ENCODE measurements at regions not wholly inside any gene's neighbourhood (a gene's known extent, or its start where the extent isn't known, plus 50 kb on each side); places are given as distances from the start of the nearest gene placed in this dataset.

DNA sequence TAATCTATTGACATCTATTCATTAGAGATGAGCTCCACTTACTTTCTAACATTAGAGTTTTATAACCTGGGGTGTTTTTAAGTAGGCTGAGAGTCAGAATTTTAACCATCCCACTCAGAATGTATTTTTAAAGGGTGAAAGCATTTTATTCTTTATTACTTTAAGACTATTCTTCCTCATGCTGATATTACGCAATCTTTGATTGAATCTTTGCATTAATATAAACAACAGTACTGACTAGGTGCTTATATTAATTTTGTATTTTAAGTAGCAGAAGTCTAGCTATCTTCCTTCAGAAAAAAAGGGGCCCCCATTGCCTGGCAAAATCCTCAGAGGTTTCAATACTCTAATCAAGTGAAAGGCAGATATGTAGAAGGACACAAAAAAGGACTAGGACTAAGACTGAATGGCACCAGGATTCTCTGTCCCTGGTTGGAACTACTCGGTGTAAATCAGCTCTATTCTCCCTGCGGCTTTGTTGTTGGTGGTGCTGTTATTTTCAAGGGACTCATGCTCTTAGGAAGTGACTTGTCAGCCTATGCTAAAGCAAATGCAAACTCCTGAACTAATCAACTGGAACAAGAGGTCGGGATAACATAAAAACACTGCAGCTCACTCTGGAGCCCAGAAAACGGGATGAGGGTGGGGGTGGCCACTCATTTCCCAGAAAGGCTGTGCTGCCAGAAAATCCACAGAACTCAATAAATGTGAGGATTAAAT lies 1324.4 kb downstream of the GRIK2 start:
- WGBS = 47% methylated on average over 5 of the region's 5 CpGs
- intact Hi-C loops (cut with DNase I) = no loop called here
- TF ChIP-seq EP300 (IDR thresholded peaks at IDR 0.05) (no peak), POLR2AphosphoS5 (IDR thresholded peaks at IDR 0.05) (no peak), POLR2A (IDR thresholded peaks at IDR 0.05; ENCODE audit: low read depth) (no peak)
- TF ChIP-seq, protein P1, sequence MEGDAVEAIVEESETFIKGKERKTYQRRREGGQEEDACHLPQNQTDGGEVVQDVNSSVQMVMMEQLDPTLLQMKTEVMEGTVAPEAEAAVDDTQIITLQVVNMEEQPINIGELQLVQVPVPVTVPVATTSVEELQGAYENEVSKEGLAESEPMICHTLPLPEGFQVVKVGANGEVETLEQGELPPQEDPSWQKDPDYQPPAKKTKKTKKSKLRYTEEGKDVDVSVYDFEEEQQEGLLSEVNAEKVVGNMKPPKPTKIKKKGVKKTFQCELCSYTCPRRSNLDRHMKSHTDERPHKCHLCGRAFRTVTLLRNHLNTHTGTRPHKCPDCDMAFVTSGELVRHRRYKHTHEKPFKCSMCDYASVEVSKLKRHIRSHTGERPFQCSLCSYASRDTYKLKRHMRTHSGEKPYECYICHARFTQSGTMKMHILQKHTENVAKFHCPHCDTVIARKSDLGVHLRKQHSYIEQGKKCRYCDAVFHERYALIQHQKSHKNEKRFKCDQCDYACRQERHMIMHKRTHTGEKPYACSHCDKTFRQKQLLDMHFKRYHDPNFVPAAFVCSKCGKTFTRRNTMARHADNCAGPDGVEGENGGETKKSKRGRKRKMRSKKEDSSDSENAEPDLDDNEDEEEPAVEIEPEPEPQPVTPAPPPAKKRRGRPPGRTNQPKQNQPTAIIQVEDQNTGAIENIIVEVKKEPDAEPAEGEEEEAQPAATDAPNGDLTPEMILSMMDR (IDR thresholded peaks at IDR 0.05) = no peak

DNA sequence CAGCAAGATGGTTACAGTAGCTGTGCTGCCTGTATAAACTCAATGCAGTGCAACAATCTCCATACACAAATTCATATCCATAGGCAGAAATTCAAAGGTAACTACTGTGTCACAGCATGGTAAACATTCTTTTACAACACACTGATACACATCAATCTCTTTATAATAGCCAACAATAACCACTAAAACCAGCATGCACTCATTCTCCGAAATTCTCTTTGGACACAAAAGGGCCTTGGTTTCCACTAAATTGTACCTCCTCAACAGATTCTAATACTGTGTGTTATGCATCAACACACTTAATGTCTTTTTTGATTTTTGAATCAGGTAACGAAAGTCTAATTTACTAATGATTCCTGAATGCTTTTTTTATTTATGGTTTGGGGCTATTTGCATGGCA lies 1323.7 kb downstream of the GRIK2 start:
- intact Hi-C loops (cut with DNase I) = no loop called here
- WGBS = 89% methylated on average over 2 of the region's 2 CpGs
- no peaks in the 10 kb centered on the region for H3K4me1 ChIP-seq
- no peaks in the 10 kb centered on the region for H3K27me3 ChIP-seq
- H3K36me3 ChIP-seq = no peaks in the 10 kb centered on the region
- TF ChIP-seq, protein P1 (IDR thresholded peaks at IDR 0.05) = no peak
- TF ChIP-seq POLR2A (IDR thresholded peaks at IDR 0.05; ENCODE audit: low read depth) (no peak), EP300 (IDR thresholded peaks at IDR 0.05) (no peak), POLR2AphosphoS5 (IDR thresholded peaks at IDR 0.05) (no peak)
- H3K4me3 ChIP-seq = no peak overlapping the region
- no peak overlapping the region for H3K27ac ChIP-seq (replicated peaks in 1 of 4)
- H3K9me3 ChIP-seq = no peaks in the 10 kb centered on the region
- DNase-seq (ENCODE audit: extremely low spot score) = no peak

More for the DNA sequence above, 1324.4 kb downstream of the GRIK2 start:
- Histone ChIP-seq H3K27ac (replicated peaks in 1 of 4) (no peak overlapping the region), H3K4me3 (no peak overlapping the region), H3K36me3 (no peaks in the 10 kb centered on the region), H3K27me3 (no peaks in the 10 kb centered on the region), H3K9me3 (no peaks in the 10 kb centered on the region), H3K4me1 (no peaks in the 10 kb centered on the region)
- no peak for DNase-seq (ENCODE audit: extremely low spot score)

DNA sequence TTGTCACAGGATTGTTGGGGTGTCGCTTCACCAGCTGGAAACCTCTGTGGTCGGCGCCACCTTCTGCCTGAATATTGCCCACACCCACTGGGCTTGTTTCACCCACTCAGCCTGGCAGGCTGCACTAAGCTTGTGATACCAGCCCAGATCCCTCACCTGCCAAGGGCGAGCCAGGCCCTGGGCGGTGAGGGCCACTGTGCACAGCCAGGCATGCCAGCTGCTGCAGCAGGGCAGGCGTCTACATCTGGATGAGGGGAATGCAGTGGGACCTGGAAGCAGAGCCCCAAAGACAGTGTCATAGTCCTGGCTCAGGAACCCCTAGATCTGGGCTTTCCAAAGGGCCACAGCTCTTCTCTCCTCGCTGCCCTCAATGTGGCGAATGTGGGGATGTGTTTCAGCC lies 1307.5 kb downstream of the GRIK2 start:
- Histone ChIP-seq H3K4me3 (no peak overlapping the region), H3K36me3 (no peaks in the 10 kb centered on the region), H3K27me3 (no peaks in the 10 kb centered on the region), H3K9me3 (no peaks in the 10 kb centered on the region), H3K4me1 (no peaks in the 10 kb centered on the region), H3K27ac (replicated peaks in 1 of 4) (no peak overlapping the region)
- DNase-seq (ENCODE audit: extremely low spot score) = no peak
- intact Hi-C loops (cut with DNase I) = no loop called here
- 88% methylated on average over 7 of the region's 8 CpGs for WGBS
- TF ChIP-seq, protein P1 (IDR thresholded peaks at IDR 0.05) = no peak
- TF ChIP-seq POLR2A (IDR thresholded peaks at IDR 0.05; ENCODE audit: low read depth) (no peak), EP300 (IDR thresholded peaks at IDR 0.05) (no peak), POLR2AphosphoS5 (IDR thresholded peaks at IDR 0.05) (no peak)

GRCh38 chr6:102686461-102686860 lies 1293.0 kb downstream of the GRIK2 start:
- WGBS = 38% methylated on average over 1 of the region's 1 CpG
- no peak for TF ChIP-seq POLR2AphosphoS5 (IDR thresholded peaks at IDR 0.05)
- TF ChIP-seq, protein P1 (IDR thresholded peaks at IDR 0.05) = no peak
- TF ChIP-seq EP300 (IDR thresholded peaks at IDR 0.05) = no peak
- TF ChIP-seq POLR2A (IDR thresholded peaks at IDR 0.05; ENCODE audit: low read depth) = no peak
- no peaks in the 10 kb centered on the region for H3K36me3 ChIP-seq
- H3K9me3 ChIP-seq = no peaks in the 10 kb centered on the region
- no peak overlapping the region for H3K4me3 ChIP-seq
- no peaks in the 10 kb centered on the region for H3K4me1 ChIP-seq
- H3K27ac ChIP-seq (replicated peaks in 1 of 4) = no peak overlapping the region
- H3K27me3 ChIP-seq = no peaks in the 10 kb centered on the region
- intact Hi-C loops (cut with DNase I) = no loop called here
- DNase-seq (ENCODE audit: extremely low spot score) = no peak

DNA sequence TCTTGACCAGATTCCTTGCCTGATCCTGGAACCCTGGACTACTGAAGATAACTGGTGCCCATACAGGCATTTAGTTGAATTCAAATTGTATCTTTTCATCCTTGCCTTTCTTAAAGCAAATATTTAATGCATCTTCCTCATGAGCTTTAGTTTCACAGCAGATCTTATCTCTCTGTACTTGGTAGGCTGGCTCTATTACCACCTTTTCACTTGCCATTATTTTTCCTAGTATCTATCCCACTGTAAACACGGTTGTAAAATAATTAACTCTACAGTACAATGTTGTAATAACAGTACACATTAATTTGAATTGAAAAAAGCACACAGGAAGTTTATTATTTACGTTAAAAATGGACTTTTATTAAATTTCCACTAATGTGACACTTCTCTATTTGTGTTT lies 1286.9 kb downstream of the GRIK2 start:
- Histone ChIP-seq H3K27ac (replicated peaks in 1 of 4) (no peak overlapping the region), H3K4me3 (no peak overlapping the region), H3K36me3 (no peaks in the 10 kb centered on the region), H3K4me1 (no peaks in the 10 kb centered on the region), H3K9me3 (no peaks in the 10 kb centered on the region), H3K27me3 (no peaks in the 10 kb centered on the region)
- TF ChIP-seq, protein P1 (IDR thresholded peaks at IDR 0.05) = no peak
- TF ChIP-seq EP300 (IDR thresholded peaks at IDR 0.05) (no peak), POLR2AphosphoS5 (IDR thresholded peaks at IDR 0.05) (no peak), POLR2A (IDR thresholded peaks at IDR 0.05; ENCODE audit: low read depth) (no peak)
- no peak for DNase-seq (ENCODE audit: extremely low spot score)
- intact Hi-C loops (cut with DNase I) = no loop called here
- WGBS = 47% methylated on average over 2 of the region's 2 CpGs

Measured in esophagus muscularis mucosa (tissue), 4 donors.